Suprapubic skin (tissue), 4 donors: ENCODE measurements at regions not wholly inside any gene's neighbourhood (a gene's known extent, or its start where the extent isn't known, plus 50 kb on each side); places are given as distances from the start of the nearest gene placed in this dataset.
"Not testable (repeated sequence)": the region's sequence is repeated elsewhere in the genome, so short reads cannot be mapped to it uniquely, and the experiment has no call there.

Experiments used
- DNase-seq, 2 donors: peaks; one replicate each; pipeline ENCODE4 v3.0.0-alpha.2; 2019; ENCODE audit warnings: low spot score in 2 of 2
- H3K27ac ChIP-seq: fragments of 200-600 bp; sonication (generic); one replicate; pipeline ENCODE4 v1.5.1; 2019
- H3K27me3 ChIP-seq: fragments of 200-600 bp; sonication (generic); one replicate; pipeline ENCODE4 v1.5.1; 2019
- H3K36me3 ChIP-seq: fragments of 200-600 bp; sonication (generic); one replicate; pipeline ENCODE4 v1.5.1; 2019
- H3K4me1 ChIP-seq: fragments of 200-600 bp; sonication (generic); one replicate; pipeline ENCODE4 v1.5.1; 2019
- H3K4me3 ChIP-seq: fragments of 200-600 bp; sonication (generic); one replicate; pipeline ENCODE4 v1.5.1; 2019; ENCODE audit warnings: mild to moderate bottlenecking
- H3K9me3 ChIP-seq: fragments of 200-600 bp; sonication (generic); one replicate; pipeline ENCODE4 v1.5.1; 2019
- EP300 ChIP-seq: sonication (generic); formaldehyde crosslinking; IDR thresholded peaks from one replicate; pipeline ENCODE4 v1.6.1; 2017; ENCODE audit warnings: antibody characterized with exemption
- POLR2A ChIP-seq, 2 donors: fragments of 450-650 bp; IDR thresholded peaks; one replicate each; pipeline ENCODE4 v1.6.1; 2017; ENCODE audit warnings: antibody characterized with exemption in 2 of 2, mild to moderate bottlenecking in 2 of 2, moderate library complexity in 2 of 2
- POLR2AphosphoS5 ChIP-seq, 3 donors: sonication (generic); formaldehyde crosslinking; IDR thresholded peaks; one replicate each; pipeline ENCODE4 v1.6.1; 2017; ENCODE audit warnings: antibody characterized with exemption in 3 of 3
- WGBS: methylation state at CpG from one replicate; pipeline ENCODE4 v1.1.5; 2018; 5-methylcytosine and 5-hydroxymethylcytosine counted together
- TF ChIP-seq, protein P1 (sequence below), 2 donors: fragments of 200-600 bp in 1 of 2; fragments of 450-650 bp in 1 of 2; sonication (generic) in 1 of 2; IDR thresholded peaks; one replicate each; pipeline ENCODE4 v1.5.1; 2016 to 2019; ENCODE audit warnings: antibody characterized with exemption in 2 of 2, mild to moderate bottlenecking in 1 of 2, moderate library complexity in 1 of 2

DNA sequence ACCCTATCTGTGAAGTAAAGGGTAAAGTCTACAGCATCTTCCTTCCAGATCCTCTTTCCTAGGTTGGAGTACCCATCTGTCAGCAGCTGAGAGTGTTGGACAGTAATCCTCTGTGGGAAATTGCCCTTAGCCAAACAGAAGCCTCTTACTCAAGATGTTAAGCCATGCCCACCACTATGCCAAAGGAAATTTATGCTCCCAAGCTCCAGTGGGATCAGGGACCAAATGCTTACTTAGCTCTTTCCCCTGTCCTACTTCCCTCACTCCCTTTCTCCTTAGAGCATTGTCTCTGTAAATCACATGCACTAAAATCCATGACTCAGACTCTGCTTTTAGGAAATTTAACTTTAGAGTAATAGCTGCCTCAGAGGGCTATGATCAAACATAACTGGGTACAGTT lies 254.0 kb downstream of the BRINP2 start:
- no peaks in the 10 kb centered on the region for H3K9me3 ChIP-seq
- no peaks in the 10 kb centered on the region for H3K36me3 ChIP-seq
- H3K4me3 ChIP-seq: no peak overlapping the region
- TF ChIP-seq, protein P1, sequence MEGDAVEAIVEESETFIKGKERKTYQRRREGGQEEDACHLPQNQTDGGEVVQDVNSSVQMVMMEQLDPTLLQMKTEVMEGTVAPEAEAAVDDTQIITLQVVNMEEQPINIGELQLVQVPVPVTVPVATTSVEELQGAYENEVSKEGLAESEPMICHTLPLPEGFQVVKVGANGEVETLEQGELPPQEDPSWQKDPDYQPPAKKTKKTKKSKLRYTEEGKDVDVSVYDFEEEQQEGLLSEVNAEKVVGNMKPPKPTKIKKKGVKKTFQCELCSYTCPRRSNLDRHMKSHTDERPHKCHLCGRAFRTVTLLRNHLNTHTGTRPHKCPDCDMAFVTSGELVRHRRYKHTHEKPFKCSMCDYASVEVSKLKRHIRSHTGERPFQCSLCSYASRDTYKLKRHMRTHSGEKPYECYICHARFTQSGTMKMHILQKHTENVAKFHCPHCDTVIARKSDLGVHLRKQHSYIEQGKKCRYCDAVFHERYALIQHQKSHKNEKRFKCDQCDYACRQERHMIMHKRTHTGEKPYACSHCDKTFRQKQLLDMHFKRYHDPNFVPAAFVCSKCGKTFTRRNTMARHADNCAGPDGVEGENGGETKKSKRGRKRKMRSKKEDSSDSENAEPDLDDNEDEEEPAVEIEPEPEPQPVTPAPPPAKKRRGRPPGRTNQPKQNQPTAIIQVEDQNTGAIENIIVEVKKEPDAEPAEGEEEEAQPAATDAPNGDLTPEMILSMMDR (IDR thresholded peaks at IDR 0.05): no peak
- no peak for TF ChIP-seq POLR2AphosphoS5 (IDR thresholded peaks at IDR 0.05)
- no peak for TF ChIP-seq EP300
- no peak for TF ChIP-seq POLR2A (IDR thresholded peaks at IDR 0.05)
- H3K27ac ChIP-seq: no peak overlapping the region
- no peaks in the 10 kb centered on the region for H3K4me1 ChIP-seq
- DNase-seq: no peak
- H3K27me3 ChIP-seq: no peaks in the 10 kb centered on the region

- WGBS: 7% methylated on average over 2 of the region's 2 CpGs
- no peak for DNase-seq
- H3K4me3 ChIP-seq: no peak overlapping the region
Measured at GRCh38 chr1:177423090-177423489, 252.3 kb downstream of the BRINP2 start.

GRCh38 chr1:177413982-177414596 lies 243.3 kb downstream of the BRINP2 start:
- H3K9me3 ChIP-seq: no peaks in the 10 kb centered on the region
- H3K4me3 ChIP-seq: no peak overlapping the region
- TF ChIP-seq POLR2AphosphoS5 (IDR thresholded peaks at IDR 0.05) (no peak), EP300 (no peak), POLR2A (IDR thresholded peaks at IDR 0.05) (no peak)
- TF ChIP-seq, protein P1 (IDR thresholded peaks at IDR 0.05): no peak
- no peaks in the 10 kb centered on the region for H3K4me1 ChIP-seq
- no peaks in the 10 kb centered on the region for H3K36me3 ChIP-seq
- H3K27ac ChIP-seq: no peak overlapping the region
- DNase-seq: no peak
- WGBS: 50% methylated on average over 3 of the region's 3 CpGs
- H3K27me3 ChIP-seq: peaks cover 3% of the 10 kb centered on the region

More at GRCh38 chr1:177423090-177423489, 252.3 kb downstream of the BRINP2 start:
- Histone ChIP-seq H3K4me1 (no peaks in the 10 kb centered on the region), H3K36me3 (no peaks in the 10 kb centered on the region), H3K9me3 (no peaks in the 10 kb centered on the region), H3K27ac (no peak overlapping the region), H3K27me3 (no peaks in the 10 kb centered on the region)
- TF ChIP-seq, protein P1 (IDR thresholded peaks at IDR 0.05): no peak
- TF ChIP-seq EP300: no peak
- TF ChIP-seq POLR2AphosphoS5 (IDR thresholded peaks at IDR 0.05): no peak
- no peak for TF ChIP-seq POLR2A (IDR thresholded peaks at IDR 0.05)

- no peak for DNase-seq
- Histone ChIP-seq H3K4me3 (no peak overlapping the region), H3K27me3 (peaks cover 3% of the 10 kb centered on the region), H3K36me3 (no peaks in the 10 kb centered on the region), H3K9me3 (no peaks in the 10 kb centered on the region), H3K4me1 (no peaks in the 10 kb centered on the region), H3K27ac (no peak overlapping the region)
- TF ChIP-seq POLR2AphosphoS5 (IDR thresholded peaks at IDR 0.05): no peak
- no peak for TF ChIP-seq EP300
- no peak for TF ChIP-seq POLR2A (IDR thresholded peaks at IDR 0.05)
- TF ChIP-seq, protein P1 (IDR thresholded peaks at IDR 0.05): no peak
- WGBS: 60% methylated on average over 3 of the region's 3 CpGs
Measured at GRCh38 chr1:177411381-177411780, 240.6 kb downstream of the BRINP2 start.

GRCh38 chr1:177410179-177410766 lies 239.5 kb downstream of the BRINP2 start:
- no peaks in the 10 kb centered on the region for H3K9me3 ChIP-seq
- DNase-seq: no peak
- TF ChIP-seq, protein P1 (IDR thresholded peaks at IDR 0.05): no peak
- TF ChIP-seq EP300 (no peak), POLR2AphosphoS5 (IDR thresholded peaks at IDR 0.05) (no peak), POLR2A (IDR thresholded peaks at IDR 0.05) (no peak)
- no peak overlapping the region for H3K27ac ChIP-seq
- H3K4me1 ChIP-seq: no peaks in the 10 kb centered on the region
- no peak overlapping the region for H3K4me3 ChIP-seq
- 59% methylated on average over 5 of the region's 5 CpGs for WGBS
- H3K36me3 ChIP-seq: no peaks in the 10 kb centered on the region
- peaks cover 3% of the 10 kb centered on the region for H3K27me3 ChIP-seq

DNA sequence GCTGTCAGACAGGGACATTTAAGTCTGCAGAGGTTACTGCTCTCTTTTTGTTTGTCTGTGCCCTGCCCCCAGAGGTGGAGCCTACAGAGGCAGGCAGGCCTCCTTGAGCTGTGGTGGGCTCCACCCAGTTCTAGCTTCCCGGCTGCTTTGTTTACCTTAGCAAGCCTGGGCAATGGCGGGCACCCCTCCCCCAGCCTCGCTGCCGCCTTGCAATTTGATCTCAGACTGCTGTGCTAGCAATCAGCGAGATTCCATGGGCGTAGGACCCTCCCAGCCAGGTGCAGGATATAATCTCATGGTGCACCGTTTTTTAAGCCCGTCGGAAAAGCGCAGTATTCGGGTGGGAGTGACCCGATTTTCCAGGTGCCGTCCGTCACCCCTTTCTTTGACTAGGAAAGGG lies 235.6 kb downstream of the BRINP2 start:
- H3K36me3 ChIP-seq, H3K27ac ChIP-seq, H3K4me1 ChIP-seq, DNase-seq, H3K4me3 ChIP-seq, H3K9me3 ChIP-seq, H3K27me3 ChIP-seq: not testable (repeated sequence)
- 93% methylated on average over 13 of the region's 14 CpGs for WGBS
